NCI-H1436 (cell line): ENCODE measurements at regions not wholly inside any gene's neighbourhood (a gene's known extent, or its start where the extent isn't known, plus 50 kb on each side); places are given as distances from the start of the nearest gene placed in this dataset.

ENCODE experiments used
- DNase-seq: peaks from one replicate; lab custom pipeline; 2025; lab: John Stamatoyannopoulos, UW

DNA sequence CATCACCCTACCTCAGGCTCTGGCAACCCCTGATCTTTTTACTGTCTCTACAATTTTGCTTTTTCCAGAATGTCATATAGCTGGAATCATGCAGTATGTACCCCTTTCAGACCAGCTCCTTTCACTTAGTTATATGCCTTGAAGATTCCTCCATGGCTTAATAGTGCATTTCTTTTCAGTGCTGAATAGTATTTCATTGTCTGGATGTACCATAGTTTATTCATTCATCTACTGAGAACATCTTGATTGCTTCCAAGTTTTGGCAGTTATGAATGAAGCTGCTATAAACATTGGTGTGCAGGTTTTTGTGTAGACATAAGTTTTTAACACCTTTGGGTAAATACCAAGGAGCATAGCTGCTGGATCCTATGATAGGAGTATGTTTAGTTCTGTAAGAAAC is 50.8 kb upstream of the ANP32A start:
- no peak for DNase-seq

DNA sequence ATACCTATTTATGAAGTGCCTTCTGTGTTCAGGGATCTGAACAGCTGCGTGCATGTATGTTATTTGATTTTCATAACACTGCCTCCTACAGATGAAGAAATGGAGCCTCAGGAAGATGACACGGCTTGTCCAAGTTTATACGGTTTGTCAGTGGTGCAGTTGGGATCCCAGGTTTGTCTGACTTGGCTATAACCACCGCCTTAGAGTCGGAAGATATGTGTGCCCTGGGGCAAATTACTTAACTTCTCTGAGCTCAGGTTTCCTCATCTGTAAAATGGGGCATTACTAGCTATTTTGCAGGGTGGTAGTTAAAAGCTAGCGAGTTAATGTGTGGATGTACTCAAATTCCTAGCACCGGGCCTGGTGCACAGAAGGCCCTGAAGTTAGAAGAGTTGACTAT is 54.1 kb upstream of the ANP32A start:
- no peak for DNase-seq

DNA sequence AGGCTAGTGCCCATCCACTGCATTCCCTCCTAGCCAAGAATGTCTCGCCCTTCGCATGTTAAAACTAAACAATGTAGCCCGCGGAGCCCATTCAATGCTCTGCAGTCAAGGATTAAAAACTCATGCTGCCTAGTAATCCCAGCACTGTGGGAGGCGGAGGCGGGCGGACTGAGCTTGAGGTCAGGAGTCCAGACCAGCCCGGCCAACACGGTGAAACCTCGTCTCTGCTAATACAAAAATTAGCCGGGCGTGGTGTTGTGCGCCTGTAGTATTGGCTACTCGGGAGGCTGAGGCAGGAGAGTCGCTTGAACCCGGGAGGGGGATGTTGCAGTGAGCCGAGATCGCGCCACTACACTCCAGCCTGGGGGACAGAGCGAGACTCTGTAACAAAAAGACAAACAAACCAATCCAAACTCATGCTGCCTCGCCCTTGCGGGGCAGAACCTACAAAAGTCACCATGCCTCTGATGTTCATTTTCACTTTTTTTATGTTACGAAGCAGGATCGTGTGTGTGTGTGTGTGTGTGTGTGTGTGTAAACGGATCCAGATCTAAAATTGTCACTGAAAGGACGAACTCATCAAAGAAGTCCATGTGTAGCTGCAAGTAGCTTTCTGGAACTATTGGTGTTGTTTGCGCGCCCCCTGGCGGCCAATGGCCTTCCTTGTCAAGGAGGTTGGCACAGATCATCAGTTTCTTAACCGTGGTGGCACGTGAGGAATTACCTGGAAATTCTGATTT is 54.8 kb upstream of the SPESP1 start:
- peak; percentile 80 for DNase-seq

DNA sequence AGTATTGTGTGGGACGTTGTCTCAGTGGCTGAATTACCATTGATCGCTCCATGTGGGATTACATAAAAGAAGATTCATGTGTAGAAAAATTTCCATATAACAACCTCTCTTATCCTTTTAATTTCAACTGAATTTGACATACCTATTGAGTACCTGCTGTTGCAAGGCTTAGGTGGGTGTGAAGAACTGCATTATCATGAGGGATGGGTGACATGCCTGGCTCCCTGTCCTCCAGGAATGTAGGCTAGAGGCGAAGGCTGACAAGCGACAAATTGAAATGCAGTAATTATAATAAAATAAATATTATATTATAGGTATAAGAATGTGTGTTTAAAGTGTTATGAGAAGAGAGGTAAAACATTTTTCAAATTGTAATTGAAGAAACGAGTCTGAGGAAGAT is 52.7 kb upstream of the SPESP1 start:
- DNase-seq: no peak

GRCh38 chr15:68880382-68880781 is 49.9 kb upstream of the SPESP1 start:
- DNase-seq: no peak
